GM23338 (cell line): ENCODE measurements at regions not wholly inside any gene's neighbourhood (a gene's known extent, or its start where the extent isn't known, plus 50 kb on each side); places are given as distances from the start of the nearest gene placed in this dataset.

Source experiments
- ATAC-seq: fragments of 200-7000 bp; cut with Tn5 transposase; 3 replicates; pipeline ENCODE4 v1.9.1; 2020
- DNase-seq: peaks from one replicate; pipeline ENCODE4 v3.0.0-alpha.2; 2015; ENCODE audit warnings: low spot score
- H2AFZ ChIP-seq: fragments of 200-600 bp; sonication (generic); 2 replicates; pipeline ENCODE4 v1.8.0; 2016; ENCODE audit warnings: antibody characterized with exemption, mild to moderate bottlenecking, moderate library complexity
- H3F3A ChIP-seq: fragments of 200-600 bp; sonication (generic); replicated peaks from 2 replicates; pipeline ENCODE4 v1.8.0; 2017; ENCODE audit warnings: antibody characterized with exemption, mixed run types, low read depth
- H3K27ac ChIP-seq: fragments of 200-600 bp; sonication (generic); 2 replicates; pipeline ENCODE4 v1.6.1; 2016; ENCODE audit warnings: low read depth
- H3K27me3 ChIP-seq: fragments of 200-600 bp; sonication (generic); 2 replicates; pipeline ENCODE4 v1.8.0; 2016; ENCODE audit warnings: mild to moderate bottlenecking, mixed run types, moderate library complexity; ENCODE audit not compliant: insufficient read depth
- H3K36me3 ChIP-seq: fragments of 200-600 bp; sonication (generic); 2 replicates; pipeline ENCODE4 v1.8.0; 2016; ENCODE audit warnings: mild to moderate bottlenecking; ENCODE audit not compliant: insufficient read depth
- H3K4me1 ChIP-seq: fragments of 200-600 bp; sonication (generic); 2 replicates; pipeline ENCODE4 v1.8.0; 2016; ENCODE audit warnings: mild to moderate bottlenecking, moderate library complexity; ENCODE audit not compliant: insufficient read depth
- H3K4me2 ChIP-seq: fragments of 200-600 bp; sonication (generic); 2 replicates; pipeline ENCODE4 v1.7.1; 2017; ENCODE audit warnings: mixed run types
- H3K4me3 ChIP-seq: fragments of 200-600 bp; sonication (generic); 2 replicates; pipeline ENCODE4 v1.6.1; 2016; ENCODE audit warnings: mixed run types
- H3K79me2 ChIP-seq: fragments of 200-600 bp; sonication (generic); replicated peaks from 2 replicates; pipeline ENCODE4 v1.8.0; 2017; ENCODE audit warnings: mild to moderate bottlenecking; ENCODE audit not compliant: insufficient read depth
- H3K9me2 ChIP-seq: fragments of 200-600 bp; sonication (generic); 2 replicates; pipeline ENCODE4 v1.8.0; 2017; ENCODE audit not compliant: insufficient read depth
- H4K20me1 ChIP-seq: fragments of 200-600 bp; sonication (generic); replicated peaks from 2 replicates; pipeline ENCODE4 v1.8.0; 2017; ENCODE audit warnings: mild to moderate bottlenecking; ENCODE audit not compliant: insufficient read depth
- H3K27ac Mint-ChIP-seq: 2 replicates; pipeline ENCODE4 v1.8.0; 2020; ENCODE audit warnings: inconsistent platforms, mild to moderate bottlenecking, moderate library complexity, mixed read lengths
- H3K27me3 Mint-ChIP-seq: 3 replicates; pipeline ENCODE4 v1.8.0; 2022; ENCODE audit warnings: low read depth, mild to moderate bottlenecking, moderate library complexity, mixed read lengths, inconsistent platforms; ENCODE audit not compliant: insufficient read depth, poor library complexity
- H3K36me3 Mint-ChIP-seq: 3 replicates; pipeline ENCODE4 v1.8.0; 2021; ENCODE audit warnings: low read depth, mild to moderate bottlenecking, inconsistent platforms, moderate library complexity, mixed read lengths
- H3K4me1 Mint-ChIP-seq: 3 replicates; pipeline ENCODE4 v1.8.0; 2020; ENCODE audit warnings: mild to moderate bottlenecking, inconsistent platforms, mixed read lengths
- H3K4me3 Mint-ChIP-seq: 3 replicates; pipeline ENCODE4 v1.8.0; 2021; ENCODE audit warnings: moderate library complexity, mild to moderate bottlenecking, inconsistent platforms, mixed read lengths
- H3K9me3 Mint-ChIP-seq: 3 replicates; pipeline ENCODE4 v1.8.0; 2020; ENCODE audit warnings: moderate library complexity, mild to moderate bottlenecking, inconsistent platforms, mixed read lengths
- EZH2phosphoT487 ChIP-seq: fragments of 200-600 bp; sonication (generic); IDR thresholded peaks from one replicate; pipeline ENCODE4 v1.8.1; 2018; ENCODE audit warnings: antibody characterized with exemption; ENCODE audit not compliant: unreplicated experiment
- NANOG ChIP-seq: IDR thresholded peaks from 2 replicates; pipeline ENCODE4 v1.6.1; 2016; ENCODE audit warnings: antibody characterized with exemption, borderline replicate concordance
- ZNF114 ChIP-seq: fragments of 250-450 bp; sonication (Bioruptor Pico); IDR thresholded peaks from 2 replicates; pipeline ENCODE4 v1.5.0; 2020; ENCODE audit warnings: mild to moderate bottlenecking, moderate library complexity
- TF ChIP-seq, protein P1 (sequence below), 2 experiments: fragments of 200-600 bp in 1 of 2; sonication (generic) in 1 of 2; conservative IDR thresholded peaks; 2 replicates each; pipeline versions ENCODE4 v1.5.1 to v1.6.1; 2016 to 2017; ENCODE audit warnings: antibody characterized with exemption in 2 of 2, low read depth in 2 of 2, mild to moderate bottlenecking in 2 of 2, moderate library complexity in 1 of 2
- TF ChIP-seq, protein P2 (sequence below): fragments of 250-450 bp; sonication (Bioruptor Pico); IDR thresholded peaks from 2 replicates; pipeline ENCODE4 v1.5.0; 2020; ENCODE audit warnings: mild to moderate bottlenecking, moderate library complexity
- TF ChIP-seq, protein P3 (sequence below): IDR thresholded peaks from one replicate; pipeline ENCODE4 v1.6.1; 2018; ENCODE audit warnings: antibody characterized with exemption; ENCODE audit not compliant: unreplicated experiment

DNA sequence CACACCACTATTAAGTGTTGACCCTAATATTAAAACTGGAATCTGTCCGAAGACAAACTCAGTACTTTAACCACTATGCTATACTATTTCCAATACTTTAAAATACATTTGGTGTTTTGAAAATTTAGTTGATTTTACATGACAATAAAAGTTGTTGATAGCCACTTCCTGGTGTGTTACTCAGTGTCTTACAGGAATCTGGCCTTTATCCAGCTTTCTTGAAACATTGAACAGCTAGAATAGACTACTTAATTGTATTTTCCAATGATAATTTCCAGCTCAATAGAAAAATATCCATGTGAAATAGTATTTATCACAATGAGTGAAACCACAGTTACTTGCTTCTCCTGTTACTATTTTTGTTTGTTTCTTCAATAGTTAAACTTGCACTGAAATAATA, 369.6 kb upstream of the ADGRL4 start:
- H3K4me2 ChIP-seq, result peak overlapping the region; percentile 61
- no peaks in the 10 kb centered on the region for H3K79me2 ChIP-seq
- no peaks in the 10 kb centered on the region for H4K20me1 ChIP-seq
- ATAC-seq (no peak), DNase-seq (no peak)
- Mint-ChIP-seq H3K27ac (peak overlapping the region; percentile 79), H3K4me1 (peaks cover 19% of the 10 kb centered on the region), H3K9me3 (no peaks in the 10 kb centered on the region), H3K36me3 (no peaks in the 10 kb centered on the region), H3K27me3 (no peaks in the 10 kb centered on the region), H3K4me3 (no peak overlapping the region)
- no peak overlapping the region for H3K4me3 ChIP-seq
- no peak overlapping the region for H3K27ac ChIP-seq
- H3K27me3 ChIP-seq, result no peaks in the 10 kb centered on the region
- no peaks in the 10 kb centered on the region for H3K36me3 ChIP-seq
- H3F3A ChIP-seq, result no peaks in the 10 kb centered on the region
- H3K4me1 ChIP-seq, result peaks cover 33% of the 10 kb centered on the region
- no peaks in the 10 kb centered on the region for H3K9me2 ChIP-seq
- no peak overlapping the region for H2AFZ ChIP-seq
- TF ChIP-seq, protein P1, sequence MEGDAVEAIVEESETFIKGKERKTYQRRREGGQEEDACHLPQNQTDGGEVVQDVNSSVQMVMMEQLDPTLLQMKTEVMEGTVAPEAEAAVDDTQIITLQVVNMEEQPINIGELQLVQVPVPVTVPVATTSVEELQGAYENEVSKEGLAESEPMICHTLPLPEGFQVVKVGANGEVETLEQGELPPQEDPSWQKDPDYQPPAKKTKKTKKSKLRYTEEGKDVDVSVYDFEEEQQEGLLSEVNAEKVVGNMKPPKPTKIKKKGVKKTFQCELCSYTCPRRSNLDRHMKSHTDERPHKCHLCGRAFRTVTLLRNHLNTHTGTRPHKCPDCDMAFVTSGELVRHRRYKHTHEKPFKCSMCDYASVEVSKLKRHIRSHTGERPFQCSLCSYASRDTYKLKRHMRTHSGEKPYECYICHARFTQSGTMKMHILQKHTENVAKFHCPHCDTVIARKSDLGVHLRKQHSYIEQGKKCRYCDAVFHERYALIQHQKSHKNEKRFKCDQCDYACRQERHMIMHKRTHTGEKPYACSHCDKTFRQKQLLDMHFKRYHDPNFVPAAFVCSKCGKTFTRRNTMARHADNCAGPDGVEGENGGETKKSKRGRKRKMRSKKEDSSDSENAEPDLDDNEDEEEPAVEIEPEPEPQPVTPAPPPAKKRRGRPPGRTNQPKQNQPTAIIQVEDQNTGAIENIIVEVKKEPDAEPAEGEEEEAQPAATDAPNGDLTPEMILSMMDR (conservative IDR thresholded peaks at IDR 0.05; ENCODE audit: low read depth in 2 of 2), result no peak
- TF ChIP-seq NANOG (peak; percentile 34; the same call in 1 of the 2 replicates), EZH2phosphoT487 (no peak)

DNA sequence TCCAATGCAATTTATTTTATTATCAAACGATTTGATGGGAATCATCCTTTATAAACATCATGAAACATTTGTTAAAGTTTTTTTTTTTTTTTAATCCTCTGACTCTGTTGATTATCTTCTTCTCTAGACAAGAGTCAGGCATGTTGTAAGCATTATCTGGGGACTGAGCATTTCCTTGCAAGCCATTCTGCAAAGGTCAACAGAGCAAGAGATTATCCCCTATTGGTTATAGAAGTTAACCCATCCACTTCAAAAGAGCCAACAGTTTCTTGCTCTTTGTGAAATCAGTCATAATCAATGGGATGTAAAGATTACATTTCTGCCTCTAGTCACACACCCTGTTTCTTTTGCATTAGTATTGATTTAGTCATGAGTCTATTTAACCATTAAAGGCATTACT, 368.8 kb upstream of the ADGRL4 start:
- no peak for TF ChIP-seq NANOG
- no peak for TF ChIP-seq ZNF114 (CRISPR knock-in tag)
- TF ChIP-seq, protein P2, sequence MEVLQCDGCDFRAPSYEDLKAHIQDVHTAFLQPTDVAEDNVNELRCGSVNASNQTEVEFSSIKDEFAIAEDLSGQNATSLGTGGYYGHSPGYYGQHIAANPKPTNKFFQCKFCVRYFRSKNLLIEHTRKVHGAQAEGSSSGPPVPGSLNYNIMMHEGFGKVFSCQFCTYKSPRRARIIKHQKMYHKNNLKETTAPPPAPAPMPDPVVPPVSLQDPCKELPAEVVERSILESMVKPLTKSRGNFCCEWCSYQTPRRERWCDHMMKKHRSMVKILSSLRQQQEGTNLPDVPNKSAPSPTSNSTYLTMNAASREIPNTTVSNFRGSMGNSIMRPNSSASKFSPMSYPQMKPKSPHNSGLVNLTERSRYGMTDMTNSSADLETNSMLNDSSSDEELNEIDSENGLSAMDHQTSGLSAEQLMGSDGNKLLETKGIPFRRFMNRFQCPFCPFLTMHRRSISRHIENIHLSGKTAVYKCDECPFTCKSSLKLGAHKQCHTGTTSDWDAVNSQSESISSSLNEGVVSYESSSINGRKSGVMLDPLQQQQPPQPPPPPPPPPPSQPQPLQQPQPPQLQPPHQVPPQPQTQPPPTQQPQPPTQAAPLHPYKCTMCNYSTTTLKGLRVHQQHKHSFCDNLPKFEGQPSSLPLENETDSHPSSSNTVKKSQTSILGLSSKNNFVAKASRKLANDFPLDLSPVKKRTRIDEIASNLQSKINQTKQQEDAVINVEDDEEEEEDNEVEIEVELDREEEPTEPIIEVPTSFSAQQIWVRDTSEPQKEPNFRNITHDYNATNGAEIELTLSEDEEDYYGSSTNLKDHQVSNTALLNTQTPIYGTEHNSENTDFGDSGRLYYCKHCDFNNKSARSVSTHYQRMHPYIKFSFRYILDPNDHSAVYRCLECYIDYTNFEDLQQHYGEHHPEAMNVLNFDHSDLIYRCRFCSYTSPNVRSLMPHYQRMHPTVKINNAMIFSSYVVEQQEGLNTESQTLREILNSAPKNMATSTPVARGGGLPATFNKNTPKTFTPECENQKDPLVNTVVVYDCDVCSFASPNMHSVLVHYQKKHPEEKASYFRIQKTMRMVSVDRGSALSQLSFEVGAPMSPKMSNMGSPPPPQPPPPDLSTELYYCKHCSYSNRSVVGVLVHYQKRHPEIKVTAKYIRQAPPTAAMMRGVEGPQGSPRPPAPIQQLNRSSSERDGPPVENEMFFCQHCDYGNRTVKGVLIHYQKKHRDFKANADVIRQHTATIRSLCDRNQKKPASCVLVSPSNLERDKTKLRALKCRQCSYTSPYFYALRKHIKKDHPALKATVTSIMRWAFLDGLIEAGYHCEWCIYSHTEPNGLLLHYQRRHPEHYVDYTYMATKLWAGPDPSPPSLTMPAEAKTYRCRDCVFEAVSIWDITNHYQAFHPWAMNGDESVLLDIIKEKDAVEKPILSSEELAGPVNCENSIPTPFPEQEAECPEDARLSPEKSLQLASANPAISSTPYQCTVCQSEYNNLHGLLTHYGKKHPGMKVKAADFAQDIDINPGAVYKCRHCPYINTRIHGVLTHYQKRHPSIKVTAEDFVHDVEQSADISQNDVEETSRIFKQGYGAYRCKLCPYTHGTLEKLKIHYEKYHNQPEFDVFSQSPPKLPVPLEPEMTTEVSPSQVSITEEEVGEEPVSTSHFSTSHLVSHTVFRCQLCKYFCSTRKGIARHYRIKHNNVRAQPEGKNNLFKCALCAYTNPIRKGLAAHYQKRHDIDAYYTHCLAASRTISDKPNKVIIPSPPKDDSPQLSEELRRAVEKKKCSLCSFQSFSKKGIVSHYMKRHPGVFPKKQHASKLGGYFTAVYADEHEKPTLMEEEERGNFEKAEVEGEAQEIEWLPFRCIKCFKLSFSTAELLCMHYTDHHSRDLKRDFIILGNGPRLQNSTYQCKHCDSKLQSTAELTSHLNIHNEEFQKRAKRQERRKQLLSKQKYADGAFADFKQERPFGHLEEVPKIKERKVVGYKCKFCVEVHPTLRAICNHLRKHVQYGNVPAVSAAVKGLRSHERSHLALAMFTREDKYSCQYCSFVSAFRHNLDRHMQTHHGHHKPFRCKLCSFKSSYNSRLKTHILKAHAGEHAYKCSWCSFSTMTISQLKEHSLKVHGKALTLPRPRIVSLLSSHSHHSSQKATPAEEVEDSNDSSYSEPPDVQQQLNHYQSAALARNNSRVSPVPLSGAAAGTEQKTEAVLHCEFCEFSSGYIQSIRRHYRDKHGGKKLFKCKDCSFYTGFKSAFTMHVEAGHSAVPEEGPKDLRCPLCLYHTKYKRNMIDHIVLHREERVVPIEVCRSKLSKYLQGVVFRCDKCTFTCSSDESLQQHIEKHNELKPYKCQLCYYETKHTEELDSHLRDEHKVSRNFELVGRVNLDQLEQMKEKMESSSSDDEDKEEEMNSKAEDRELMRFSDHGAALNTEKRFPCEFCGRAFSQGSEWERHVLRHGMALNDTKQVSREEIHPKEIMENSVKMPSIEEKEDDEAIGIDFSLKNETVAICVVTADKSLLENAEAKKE (CRISPR knock-in tag), result no peak
- TF ChIP-seq, protein P3, sequence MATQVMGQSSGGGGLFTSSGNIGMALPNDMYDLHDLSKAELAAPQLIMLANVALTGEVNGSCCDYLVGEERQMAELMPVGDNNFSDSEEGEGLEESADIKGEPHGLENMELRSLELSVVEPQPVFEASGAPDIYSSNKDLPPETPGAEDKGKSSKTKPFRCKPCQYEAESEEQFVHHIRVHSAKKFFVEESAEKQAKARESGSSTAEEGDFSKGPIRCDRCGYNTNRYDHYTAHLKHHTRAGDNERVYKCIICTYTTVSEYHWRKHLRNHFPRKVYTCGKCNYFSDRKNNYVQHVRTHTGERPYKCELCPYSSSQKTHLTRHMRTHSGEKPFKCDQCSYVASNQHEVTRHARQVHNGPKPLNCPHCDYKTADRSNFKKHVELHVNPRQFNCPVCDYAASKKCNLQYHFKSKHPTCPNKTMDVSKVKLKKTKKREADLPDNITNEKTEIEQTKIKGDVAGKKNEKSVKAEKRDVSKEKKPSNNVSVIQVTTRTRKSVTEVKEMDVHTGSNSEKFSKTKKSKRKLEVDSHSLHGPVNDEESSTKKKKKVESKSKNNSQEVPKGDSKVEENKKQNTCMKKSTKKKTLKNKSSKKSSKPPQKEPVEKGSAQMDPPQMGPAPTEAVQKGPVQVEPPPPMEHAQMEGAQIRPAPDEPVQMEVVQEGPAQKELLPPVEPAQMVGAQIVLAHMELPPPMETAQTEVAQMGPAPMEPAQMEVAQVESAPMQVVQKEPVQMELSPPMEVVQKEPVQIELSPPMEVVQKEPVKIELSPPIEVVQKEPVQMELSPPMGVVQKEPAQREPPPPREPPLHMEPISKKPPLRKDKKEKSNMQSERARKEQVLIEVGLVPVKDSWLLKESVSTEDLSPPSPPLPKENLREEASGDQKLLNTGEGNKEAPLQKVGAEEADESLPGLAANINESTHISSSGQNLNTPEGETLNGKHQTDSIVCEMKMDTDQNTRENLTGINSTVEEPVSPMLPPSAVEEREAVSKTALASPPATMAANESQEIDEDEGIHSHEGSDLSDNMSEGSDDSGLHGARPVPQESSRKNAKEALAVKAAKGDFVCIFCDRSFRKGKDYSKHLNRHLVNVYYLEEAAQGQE, result no peak
- ATAC-seq (no peak), DNase-seq (no peak)
- Mint-ChIP-seq H3K4me1 (peaks cover 19% of the 10 kb centered on the region), H3K9me3 (no peaks in the 10 kb centered on the region), H3K36me3 (no peaks in the 10 kb centered on the region), H3K27me3 (no peaks in the 10 kb centered on the region), H3K27ac (no peak overlapping the region), H3K4me3 (no peak overlapping the region)
- no peaks in the 10 kb centered on the region for H3F3A ChIP-seq
- no peak overlapping the region for H3K4me3 ChIP-seq
- H3K9me2 ChIP-seq, result no peaks in the 10 kb centered on the region
- peaks cover 33% of the 10 kb centered on the region for H3K4me1 ChIP-seq
- no peaks in the 10 kb centered on the region for H4K20me1 ChIP-seq
- H2AFZ ChIP-seq, result no peak overlapping the region
- H3K36me3 ChIP-seq, result no peaks in the 10 kb centered on the region
- no peaks in the 10 kb centered on the region for H3K79me2 ChIP-seq
- H3K27ac ChIP-seq, result no peak overlapping the region; the same call in 1 of the 2 replicates
- peak overlapping the region; percentile 30; the same call in 1 of the 2 replicates for H3K4me2 ChIP-seq
- H3K27me3 ChIP-seq, result no peaks in the 10 kb centered on the region
